Progenitor cell of endocrine pancreas (in vitro differentiated cells): ENCODE measurements at regions not wholly inside any gene's neighbourhood (a gene's known extent, or its start where the extent isn't known, plus 50 kb on each side); places are given as distances from the start of the nearest gene placed in this dataset.

ENCODE experiments used
- DNase-seq: peaks from one replicate; pipeline ENCODE4 v3.0.0; 2021; ENCODE audit warnings: low spot score; ENCODE audit not compliant: unreplicated experiment
- H3K27ac Mint-ChIP-seq: 2 replicates; pipeline ENCODE4 v1.8.0; 2021; ENCODE audit warnings: mild to moderate bottlenecking, moderate library complexity, mixed read lengths
- H3K27me3 Mint-ChIP-seq: 2 replicates; pipeline ENCODE4 v1.8.0; 2021; ENCODE audit warnings: mixed read lengths
- H3K36me3 Mint-ChIP-seq: 2 replicates; pipeline ENCODE4 v1.8.0; 2022; ENCODE audit warnings: mixed read lengths; ENCODE audit not compliant: insufficient read depth
- H3K4me1 Mint-ChIP-seq: 2 replicates; pipeline ENCODE4 v1.8.0; 2021; ENCODE audit warnings: low read depth, mixed read lengths
- H3K4me3 Mint-ChIP-seq: 2 replicates; pipeline ENCODE4 v1.8.0; 2021; ENCODE audit warnings: low read depth, mild to moderate bottlenecking, moderate library complexity, mixed read lengths
- H3K9me3 Mint-ChIP-seq: 2 replicates; pipeline ENCODE4 v1.8.0; 2021; ENCODE audit warnings: low read depth, mixed read lengths
- CTCF ChIP-seq: fragments of 200-600 bp; sonication (generic); IDR thresholded peaks from one replicate; pipeline ENCODE4 v1.5.0; 2021; ENCODE audit warnings: antibody characterized with exemption, mild to moderate bottlenecking; ENCODE audit not compliant: unreplicated experiment

DNA sequence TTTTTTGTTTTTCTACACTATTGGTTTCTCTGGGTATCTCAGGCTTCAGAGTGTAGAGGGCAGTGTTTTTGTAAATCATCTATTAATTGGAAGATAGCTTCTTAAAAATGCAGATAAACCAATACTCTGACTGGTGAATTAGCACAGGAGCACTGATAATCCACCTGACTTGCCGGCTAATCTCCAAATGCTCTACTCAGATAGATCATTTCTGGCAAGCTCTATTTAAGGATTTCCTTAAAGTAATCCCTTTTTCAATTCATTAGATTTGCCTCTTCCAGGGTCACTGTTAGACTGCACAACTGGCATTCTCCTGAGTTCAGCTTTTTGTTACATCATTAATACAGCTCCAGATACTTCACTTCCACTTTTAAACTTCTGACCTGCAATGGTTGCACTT is 1390.3 kb upstream of the NUDT12 start:
- H3K9me3 Mint-ChIP-seq, result peaks cover 4% of the 10 kb centered on the region
- no peak for TF ChIP-seq CTCF
- no peaks in the 10 kb centered on the region for H3K4me1 Mint-ChIP-seq
- no peak for DNase-seq
- no peaks in the 10 kb centered on the region for H3K36me3 Mint-ChIP-seq
- H3K4me3 Mint-ChIP-seq, result no peak overlapping the region
- H3K27ac Mint-ChIP-seq, result no peak overlapping the region
- H3K27me3 Mint-ChIP-seq, result no peaks in the 10 kb centered on the region

GRCh38 chr5:104951829-104952228 is 1389.2 kb upstream of the NUDT12 start:
- H3K27me3 Mint-ChIP-seq, result no peaks in the 10 kb centered on the region
- no peak overlapping the region for H3K27ac Mint-ChIP-seq

DNA sequence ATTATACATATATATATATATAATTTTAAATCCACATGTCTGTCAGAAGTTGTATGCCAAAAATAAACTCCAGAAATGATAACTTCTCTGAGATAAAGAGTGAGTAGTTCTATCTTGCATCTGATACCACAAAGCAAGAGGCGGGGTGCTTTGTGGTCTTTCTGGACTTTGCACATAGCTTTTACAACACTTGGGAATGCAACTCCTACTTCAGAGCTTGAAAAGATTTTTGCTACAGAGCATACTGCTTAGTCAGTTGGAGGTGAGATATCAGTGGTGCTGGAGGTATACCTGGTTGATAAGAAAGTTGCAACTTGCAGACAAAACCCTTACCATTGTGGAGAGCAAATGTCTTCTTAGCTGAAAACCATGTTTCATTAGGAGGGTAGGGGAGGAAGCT is 1384.5 kb upstream of the NUDT12 start:
- H3K27ac Mint-ChIP-seq, result no peak overlapping the region
- no peaks in the 10 kb centered on the region for H3K36me3 Mint-ChIP-seq
- H3K27me3 Mint-ChIP-seq, result no peaks in the 10 kb centered on the region
- TF ChIP-seq CTCF, result no peak
- peaks cover 6% of the 10 kb centered on the region for H3K4me1 Mint-ChIP-seq
- DNase-seq, result no peak
- peaks cover 8% of the 10 kb centered on the region for H3K9me3 Mint-ChIP-seq
- H3K4me3 Mint-ChIP-seq, result no peak overlapping the region

More at GRCh38 chr5:104951829-104952228, 1389.2 kb upstream of the NUDT12 start:
- Mint-ChIP-seq H3K36me3 (no peaks in the 10 kb centered on the region), H3K9me3 (peaks cover 4% of the 10 kb centered on the region), H3K4me3 (no peak overlapping the region), H3K4me1 (no peaks in the 10 kb centered on the region)
- DNase-seq, result no peak
- TF ChIP-seq CTCF, result no peak

DNA sequence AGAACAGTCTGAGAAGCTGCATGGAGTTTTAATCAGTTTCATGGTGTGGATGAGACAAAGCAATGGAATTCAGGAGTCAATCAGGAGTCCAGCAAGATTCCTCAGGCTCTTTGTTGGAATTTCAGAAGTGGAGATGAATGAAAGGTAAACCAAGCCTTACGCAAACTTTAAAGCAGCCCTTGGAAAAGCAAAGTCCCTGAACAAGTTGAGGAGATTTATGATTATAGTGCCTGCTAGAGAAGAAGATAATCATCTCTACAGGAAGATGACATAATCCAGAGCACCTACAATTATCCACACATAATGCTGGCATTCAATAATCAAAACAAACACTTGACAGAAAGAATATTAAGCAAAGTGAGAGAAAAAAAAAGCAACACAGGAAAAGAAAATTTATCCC is 1380.1 kb upstream of the NUDT12 start:
- Mint-ChIP-seq H3K9me3 (peaks cover 4% of the 10 kb centered on the region), H3K36me3 (no peaks in the 10 kb centered on the region), H3K27me3 (no peaks in the 10 kb centered on the region), H3K27ac (peak overlapping the region; percentile 22), H3K4me1 (peaks cover 6% of the 10 kb centered on the region), H3K4me3 (no peak overlapping the region)
- no peak for TF ChIP-seq CTCF
- DNase-seq, result no peak

- no peak for DNase-seq
- no peak for TF ChIP-seq CTCF
- no peak overlapping the region for H3K4me3 Mint-ChIP-seq
- peaks cover 6% of the 10 kb centered on the region for H3K4me1 Mint-ChIP-seq
- H3K36me3 Mint-ChIP-seq, result no peaks in the 10 kb centered on the region
- H3K9me3 Mint-ChIP-seq, result no peaks in the 10 kb centered on the region
- no peaks in the 10 kb centered on the region for H3K27me3 Mint-ChIP-seq
- no peak overlapping the region for H3K27ac Mint-ChIP-seq
These were observed 1378.5 kb upstream of the NUDT12 start for GRCh38 chr5:104941030-104941645.
